Inferior parietal cortex (tissue), 1 donor: ENCODE measurements at regions not wholly inside any gene's neighbourhood (a gene's known extent, or its start where the extent isn't known, plus 50 kb on each side); places are given as distances from the start of the nearest gene placed in this dataset.
A peak's percentile ranks its signal among the peaks of the same experiment; 100 is the strongest.

Experiments used
- DNase-seq: peaks from one replicate; pipeline ENCODE4 v3.0.0-alpha.2; 2016; ENCODE audit errors: extremely low spot score

GRCh38 chr20:20827992-20828597 lies 115.7 kb upstream of the RALGAPA2 start:
- DNase-seq, result no peak

DNA sequence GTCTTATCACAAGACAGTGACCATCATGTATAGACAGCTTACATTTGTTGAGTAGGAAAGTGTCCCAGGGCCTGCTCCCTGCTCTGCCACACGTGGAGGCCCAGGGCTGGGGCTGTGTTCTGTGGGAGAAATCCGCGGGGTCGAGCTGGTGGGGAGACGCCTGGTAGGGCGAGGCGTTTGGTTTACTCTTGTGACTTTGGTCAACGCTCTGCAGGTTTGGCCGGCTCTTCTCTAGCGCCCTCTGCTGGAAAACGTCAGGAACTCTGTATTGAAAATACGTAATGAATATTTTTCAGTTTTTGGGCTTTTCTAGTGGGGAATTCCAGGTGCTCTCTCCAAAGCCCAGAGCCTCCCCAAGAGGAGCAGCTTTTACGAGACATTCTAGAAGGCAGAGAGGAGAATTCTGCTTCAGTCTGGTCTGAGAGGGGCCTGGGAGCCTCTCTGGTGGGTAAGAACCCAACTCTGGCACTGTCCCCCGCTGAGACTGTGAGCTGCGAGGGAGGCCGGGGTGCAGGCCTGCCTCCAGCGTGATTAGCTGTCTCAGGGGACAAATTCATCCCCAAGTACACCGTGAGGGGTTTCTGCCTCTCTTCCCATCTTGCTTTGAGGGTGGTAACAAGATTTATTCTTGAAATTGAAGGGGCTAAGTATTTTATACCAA lies 112.6 kb upstream of the RALGAPA2 start:
- DNase-seq, result peak; percentile 73

DNA sequence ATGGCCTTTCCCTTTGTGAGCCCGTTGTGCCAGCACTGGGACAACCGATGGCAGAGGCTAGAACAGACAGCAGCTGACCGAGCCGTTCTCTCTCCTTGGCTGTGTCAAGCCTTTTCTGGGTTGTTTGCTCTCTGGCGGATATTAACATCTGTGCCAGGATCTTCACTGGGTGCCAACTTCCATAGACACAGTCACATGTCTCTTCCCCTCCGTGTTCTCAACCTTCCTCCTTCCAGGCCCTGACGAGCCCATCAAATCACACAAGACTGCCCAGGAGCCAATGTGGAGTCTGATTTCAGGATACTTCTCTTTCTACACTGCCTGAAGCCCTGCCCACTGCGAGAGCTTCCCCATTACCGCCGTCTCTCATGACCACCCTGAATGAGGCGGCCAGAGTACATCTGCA lies 111.0 kb upstream of the RALGAPA2 start:
- no peak for DNase-seq

- no peak for DNase-seq
Observed at GRCh38 chr20:20821484-20822260, 109.2 kb upstream of the RALGAPA2 start.

- DNase-seq, result no peak
Observed at GRCh38 chr20:20820785-20821483, 108.5 kb upstream of the RALGAPA2 start.

DNA sequence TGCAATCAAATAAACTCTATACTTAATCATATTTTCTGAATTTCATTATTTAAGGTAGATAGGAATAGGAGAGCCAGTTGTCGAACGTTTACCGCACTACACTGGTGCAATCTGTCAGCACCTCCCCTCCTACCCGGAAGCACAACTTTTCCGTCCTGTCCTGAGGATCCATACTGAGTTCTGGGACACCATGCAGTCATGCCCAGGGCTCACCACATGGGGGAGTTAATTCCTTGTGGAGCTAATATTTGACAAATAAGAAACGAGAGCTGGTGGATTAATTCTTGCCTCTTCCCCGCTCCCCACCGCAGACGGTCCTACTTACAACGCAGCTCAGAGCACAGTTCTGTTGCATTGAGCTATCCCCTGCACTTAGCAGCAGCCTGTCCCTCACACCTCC lies 107.7 kb upstream of the RALGAPA2 start:
- DNase-seq, result no peak

- no peak for DNase-seq
Observed at GRCh38 chr20:20816969-20817755, 104.7 kb upstream of the RALGAPA2 start.

DNA sequence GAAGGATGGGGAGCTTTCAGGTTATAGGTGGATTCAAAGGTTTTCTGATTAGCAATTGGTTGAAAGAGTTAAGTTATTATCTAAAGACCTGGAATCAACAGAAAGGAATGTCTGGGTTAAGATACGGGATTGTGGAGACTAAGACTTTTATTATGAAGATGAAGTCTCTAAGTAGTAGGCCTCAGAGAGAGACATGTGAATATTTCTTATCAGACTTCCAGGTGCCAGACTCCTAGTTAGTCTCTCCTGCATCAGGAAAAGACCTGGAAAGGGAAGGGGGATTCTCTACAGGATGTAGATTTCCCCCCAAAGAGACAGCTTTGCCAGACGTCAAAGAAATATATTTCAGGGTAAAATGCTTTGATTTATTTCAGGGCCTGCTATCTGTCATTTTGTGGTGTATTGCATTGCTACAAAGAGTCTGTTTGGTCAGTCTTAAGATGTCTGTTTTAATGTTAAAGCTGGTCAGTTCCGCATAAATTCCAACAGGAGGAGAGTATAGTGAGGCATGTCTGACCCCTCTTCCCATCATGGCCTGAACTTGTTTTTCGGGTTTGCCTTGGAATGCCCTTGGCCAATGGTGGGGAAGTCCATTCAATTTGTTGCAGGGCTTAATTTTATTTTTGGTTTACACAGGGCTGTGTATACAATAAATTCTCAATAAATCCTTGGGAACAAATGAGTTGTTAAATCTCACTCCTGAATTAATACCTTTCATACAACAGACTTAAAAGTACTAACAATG lies 103.4 kb upstream of the RALGAPA2 start:
- no peak for DNase-seq

DNA sequence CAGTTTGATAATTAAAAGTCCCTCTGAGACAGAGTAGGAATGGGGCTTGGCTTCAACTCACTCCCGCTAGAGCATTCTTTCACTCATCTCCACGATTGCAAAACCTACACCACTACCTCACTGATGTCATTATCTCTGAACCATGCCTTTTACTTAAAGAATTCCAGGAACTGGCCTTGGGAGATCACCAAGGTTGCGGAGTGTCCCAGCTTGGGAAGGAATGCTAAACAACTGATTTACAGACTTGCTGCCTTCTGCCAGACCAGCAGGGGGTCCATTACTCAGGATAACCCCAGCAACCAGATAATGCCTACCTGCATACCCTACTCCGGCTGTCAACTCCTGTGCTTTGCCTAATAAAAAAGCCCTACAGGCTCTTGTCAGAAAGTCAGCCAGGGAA lies 102.2 kb upstream of the RALGAPA2 start:
- no peak for DNase-seq

- DNase-seq, result no peak
Observed at GRCh38 chr20:20812136-20812535, 99.7 kb upstream of the RALGAPA2 start.

GRCh38 chr20:20808016-20808415 lies 95.6 kb upstream of the RALGAPA2 start:
- no peak for DNase-seq

DNA sequence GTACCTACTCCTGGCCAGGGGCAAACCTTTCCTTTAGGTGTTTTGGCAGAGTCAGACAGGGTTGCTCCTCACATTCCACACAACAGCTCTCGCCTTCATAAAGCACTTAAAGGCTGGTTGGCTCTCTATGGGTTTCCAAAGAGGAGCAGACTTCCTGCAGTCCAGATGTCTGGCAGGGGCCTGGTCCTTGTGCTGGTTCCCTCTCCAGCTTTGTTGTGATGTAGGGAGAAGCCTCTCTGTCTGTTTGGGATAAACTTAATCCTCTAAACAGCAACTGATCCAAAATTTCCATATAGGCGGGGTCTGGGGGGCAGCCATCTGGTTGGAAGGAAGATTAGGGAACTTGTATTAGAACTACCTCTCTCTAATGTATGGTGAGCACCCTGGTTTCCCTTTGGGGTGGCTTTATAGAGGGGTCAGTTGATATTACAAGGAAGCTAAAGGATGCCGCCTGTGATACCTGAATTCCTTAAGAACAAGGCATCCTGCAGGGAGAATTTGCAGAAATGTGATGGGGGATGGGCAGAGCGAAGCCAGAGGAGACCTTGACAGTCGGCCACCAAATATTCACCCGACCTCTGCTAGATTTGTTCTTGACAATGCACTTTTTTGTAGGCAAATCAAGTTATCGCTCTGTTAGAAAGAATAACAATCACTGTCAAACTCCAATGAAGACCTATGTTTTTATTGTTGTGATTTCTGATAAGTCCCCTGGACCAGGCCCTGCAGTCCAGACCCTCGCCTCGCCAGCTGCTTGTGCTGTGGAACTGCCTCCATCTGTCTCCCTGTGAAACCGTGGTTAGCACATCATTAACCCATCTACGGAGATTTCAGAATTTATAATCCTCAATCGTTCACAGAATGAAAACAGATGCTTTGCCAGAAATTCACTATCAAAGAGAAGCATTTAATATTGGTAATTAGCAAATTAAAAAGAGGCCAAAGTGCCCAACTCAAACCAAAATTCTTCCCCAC lies 94.0 kb upstream of the RALGAPA2 start:
- DNase-seq, result no peak

DNA sequence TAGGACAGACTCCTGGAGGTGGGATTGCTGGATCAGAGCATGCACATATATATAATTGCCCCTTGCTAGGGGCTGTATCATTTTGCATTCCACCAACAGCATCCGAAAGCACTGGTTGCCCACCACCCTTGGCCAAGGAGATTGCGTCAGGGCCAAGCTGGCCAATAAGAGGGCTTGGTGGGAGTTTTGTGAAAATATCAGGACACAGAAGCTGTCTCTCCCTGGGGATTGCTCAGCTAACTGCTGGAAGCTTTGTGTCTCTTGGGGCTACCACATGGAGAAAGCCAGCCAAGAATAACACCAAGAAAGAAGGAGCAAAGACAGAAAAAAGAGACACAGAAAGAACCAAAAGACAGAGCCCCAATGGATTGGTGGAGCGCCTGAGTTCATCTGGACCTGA lies 90.6 kb upstream of the RALGAPA2 start:
- DNase-seq, result no peak

- no peak for DNase-seq
Observed at GRCh38 chr20:20802328-20802727, 89.9 kb upstream of the RALGAPA2 start.

GRCh38 chr20:20799716-20800312 lies 87.4 kb upstream of the RALGAPA2 start:
- no peak for DNase-seq

DNA sequence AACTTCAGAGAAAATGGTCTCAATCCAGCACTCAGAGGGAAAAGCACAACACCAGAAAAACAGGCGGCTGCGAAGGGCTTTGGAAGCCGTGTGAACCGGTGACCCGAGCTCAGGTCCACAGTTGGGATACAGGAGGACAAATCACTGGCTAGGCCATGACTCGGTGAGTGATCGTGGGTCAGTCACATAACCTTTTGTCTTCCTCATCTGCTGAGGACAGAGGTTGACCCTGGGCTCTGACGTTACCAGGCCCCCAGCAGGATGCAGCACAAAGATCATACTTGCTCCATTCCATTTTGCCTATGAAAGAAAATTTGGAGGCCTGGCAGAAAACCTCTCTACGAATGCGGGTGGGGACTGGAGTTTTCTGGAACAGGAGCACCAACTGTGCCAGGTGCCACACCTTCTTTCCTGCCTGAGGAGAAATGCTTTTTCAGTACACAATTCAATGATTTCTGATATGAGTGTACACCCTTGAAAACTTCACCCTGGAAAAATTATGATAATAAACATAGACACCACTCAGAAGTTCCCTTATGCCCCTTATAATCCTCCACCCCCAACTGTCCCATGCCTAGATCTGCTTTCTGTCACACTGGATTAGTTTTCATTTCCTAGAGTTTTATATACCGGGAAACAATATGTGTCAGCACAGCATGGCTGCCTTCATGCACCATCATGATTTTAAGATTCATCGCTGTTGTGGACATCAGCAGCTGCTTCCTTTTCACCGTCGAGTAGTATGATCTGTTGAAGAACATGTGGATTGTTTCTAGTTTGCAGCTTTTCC lies 85.3 kb upstream of the RALGAPA2 start:
- DNase-seq, result no peak

- no peak for DNase-seq
Observed at GRCh38 chr20:20796766-20797440, 84.5 kb upstream of the RALGAPA2 start.

- DNase-seq, result no peak
Observed at GRCh38 chr20:20795721-20796120, 83.3 kb upstream of the RALGAPA2 start.
